D721Med (cell line): ENCODE measurements at regions not wholly inside any gene's neighbourhood (a gene's known extent, or its start where the extent isn't known, plus 50 kb on each side); places are given as distances from the start of the nearest gene placed in this dataset.

Experiments used
- DNase-seq: peaks from one replicate; pipeline ENCODE4 v3.0.0; 2011; ENCODE audit warnings: low spot score; ENCODE audit not compliant: insufficient read length
- FAIRE-seq: peaks from 2 replicates; lab custom pipeline; 2011; peaks lifted over from hg19 to GRCh38; lab: Jason Lieb, UNC
- CTCF ChIP-seq: IDR thresholded peaks from 2 replicates; pipeline ENCODE4 v1.5.1; 2012; ENCODE audit warnings: mild to moderate bottlenecking, control low read depth; ENCODE audit not compliant: insufficient read depth; ENCODE audit errors: missing control alignments

- no peak for TF ChIP-seq CTCF
- FAIRE-seq, result no peak
- no peak for DNase-seq
These were observed 2002.9 kb upstream of the NUDT12 start for GRCh38 chr5:105565531-105565930.

GRCh38 chr5:105563842-105564241 is 2001.3 kb upstream of the NUDT12 start:
- TF ChIP-seq CTCF, result no peak
- DNase-seq (no peak), FAIRE-seq (no peak)

- TF ChIP-seq CTCF, result no peak
- FAIRE-seq, result no peak
- no peak for DNase-seq
These were observed 1992.1 kb upstream of the NUDT12 start for GRCh38 chr5:105554568-105555169.

GRCh38 chr5:105544300-105544699 is 1981.7 kb upstream of the NUDT12 start:
- no peak for TF ChIP-seq CTCF
- FAIRE-seq, result no peak
- no peak for DNase-seq

- DNase-seq, result no peak
- FAIRE-seq, result peak; percentile 51
- TF ChIP-seq CTCF, result no peak
These were observed 1974.1 kb upstream of the NUDT12 start for GRCh38 chr5:105536675-105537074.

GRCh38 chr5:105530716-105531261 is 1968.2 kb upstream of the NUDT12 start:
- no peak for FAIRE-seq

More at GRCh38 chr5:105530716-105531261, 1968.2 kb upstream of the NUDT12 start:
- no peak for DNase-seq
- no peak for TF ChIP-seq CTCF
